Vagina (tissue), 2 donors: ENCODE measurements at regions not wholly inside any gene's neighbourhood (a gene's known extent, or its start where the extent isn't known, plus 50 kb on each side); places are given as distances from the start of the nearest gene placed in this dataset.

Experiments used
- POLR2AphosphoS5 ChIP-seq, 2 donors: sonication (generic); formaldehyde crosslinking; IDR thresholded peaks; one replicate each; pipeline ENCODE4 v1.9.0; 2017; ENCODE audit warnings: antibody characterized with exemption in 2 of 2, mild to moderate bottlenecking in 2 of 2, low read depth in 1 of 2; ENCODE audit not compliant: insufficient read depth in 1 of 2
- TF ChIP-seq, protein P1 (sequence below), 3 experiments: fragments of 450-650 bp in 2 of 3; fragments of 200-600 bp in 1 of 3; sonication (generic) in 1 of 3; IDR thresholded peaks; one replicate each; pipeline ENCODE4 v1.5.1; 2017 to 2019; ENCODE audit warnings: antibody characterized with exemption in 3 of 3, mild to moderate bottlenecking in 2 of 3, moderate library complexity in 2 of 3

- TF ChIP-seq, protein P1, sequence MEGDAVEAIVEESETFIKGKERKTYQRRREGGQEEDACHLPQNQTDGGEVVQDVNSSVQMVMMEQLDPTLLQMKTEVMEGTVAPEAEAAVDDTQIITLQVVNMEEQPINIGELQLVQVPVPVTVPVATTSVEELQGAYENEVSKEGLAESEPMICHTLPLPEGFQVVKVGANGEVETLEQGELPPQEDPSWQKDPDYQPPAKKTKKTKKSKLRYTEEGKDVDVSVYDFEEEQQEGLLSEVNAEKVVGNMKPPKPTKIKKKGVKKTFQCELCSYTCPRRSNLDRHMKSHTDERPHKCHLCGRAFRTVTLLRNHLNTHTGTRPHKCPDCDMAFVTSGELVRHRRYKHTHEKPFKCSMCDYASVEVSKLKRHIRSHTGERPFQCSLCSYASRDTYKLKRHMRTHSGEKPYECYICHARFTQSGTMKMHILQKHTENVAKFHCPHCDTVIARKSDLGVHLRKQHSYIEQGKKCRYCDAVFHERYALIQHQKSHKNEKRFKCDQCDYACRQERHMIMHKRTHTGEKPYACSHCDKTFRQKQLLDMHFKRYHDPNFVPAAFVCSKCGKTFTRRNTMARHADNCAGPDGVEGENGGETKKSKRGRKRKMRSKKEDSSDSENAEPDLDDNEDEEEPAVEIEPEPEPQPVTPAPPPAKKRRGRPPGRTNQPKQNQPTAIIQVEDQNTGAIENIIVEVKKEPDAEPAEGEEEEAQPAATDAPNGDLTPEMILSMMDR (IDR thresholded peaks at IDR 0.05) = no peak
- no peak for TF ChIP-seq POLR2AphosphoS5 (IDR thresholded peaks at IDR 0.05; ENCODE audit: insufficient read depth in 1 of 2, low read depth in 1 of 2)
Measured at GRCh38 chr1:193411215-193411614, 224.8 kb upstream of the B3GALT2 start.
